AG04449 (cell line): ENCODE measurements at regions not wholly inside any gene's neighbourhood (a gene's known extent, or its start where the extent isn't known, plus 50 kb on each side); places are given as distances from the start of the nearest gene placed in this dataset.
"Not testable (repeated sequence)": the region's sequence is repeated elsewhere in the genome, so short reads cannot be mapped to it uniquely, and the experiment has no call there.

ENCODE experiments used
- CTCF ChIA-PET: fragments of 350-600 bp; formaldehyde crosslinking; extraction: SDS; loops from one replicate; lab custom pipeline; 2021; ENCODE audit warnings: antibody characterized with exemption; lab: Yijun Ruan, JAX
- POLR2A ChIA-PET: fragments of 400-600, 350-600 bp; formaldehyde crosslinking; extraction: SDS; loops from one replicate; lab custom pipeline; 2020; ENCODE audit warnings: antibody characterized with exemption, inconsistent platforms; lab: Yijun Ruan, JAX
- DNase-seq: peaks from one replicate; pipeline ENCODE4 v3.0.0-alpha.2; 2010; ENCODE audit warnings: low read depth, low spot score
- H3K4me3 ChIP-seq: 2 replicates; pipeline ENCODE4 v1.5.1; 2011; ENCODE audit warnings: low read depth, mild to moderate bottlenecking, control low read depth, low read length
- TF ChIP-seq, protein P1 (sequence below): IDR thresholded peaks from one replicate; pipeline ENCODE4 v1.5.1; 2011; ENCODE audit warnings: mild to moderate bottlenecking, moderate library complexity, low read length, control low read depth, inconsistent platforms; ENCODE audit not compliant: insufficient read depth; ENCODE audit errors: missing control alignments

DNA sequence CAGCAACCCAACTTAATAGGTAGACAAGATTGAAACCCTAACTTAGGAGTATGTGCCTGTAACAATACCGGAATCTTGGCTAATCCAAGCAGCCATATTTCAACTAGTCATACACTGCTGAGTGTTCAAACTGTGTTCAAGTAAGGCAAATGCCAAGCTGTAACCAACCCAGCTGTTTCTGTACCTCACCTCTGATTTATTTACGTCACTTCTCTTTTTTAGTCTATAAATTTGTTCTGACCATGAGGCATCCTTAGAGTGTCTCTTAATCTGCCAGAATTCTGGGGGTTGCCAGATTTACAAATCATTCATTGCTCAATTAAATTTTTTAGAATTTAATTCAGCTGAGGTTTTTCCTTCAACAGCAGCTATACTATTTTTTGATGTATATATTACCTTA lies 723.2 kb downstream of the CDH18 start:
- no peak overlapping the region for H3K4me3 ChIP-seq
- CTCF ChIA-PET, result interaction anchor here (0.6 kb wide), 1 partner anchor 273 kb away, joined by 3 read pairs; no protein-coding TSS in a partner anchor
- DNase-seq, result no peak
- POLR2A ChIA-PET, result no interaction called here
- TF ChIP-seq, protein P1, sequence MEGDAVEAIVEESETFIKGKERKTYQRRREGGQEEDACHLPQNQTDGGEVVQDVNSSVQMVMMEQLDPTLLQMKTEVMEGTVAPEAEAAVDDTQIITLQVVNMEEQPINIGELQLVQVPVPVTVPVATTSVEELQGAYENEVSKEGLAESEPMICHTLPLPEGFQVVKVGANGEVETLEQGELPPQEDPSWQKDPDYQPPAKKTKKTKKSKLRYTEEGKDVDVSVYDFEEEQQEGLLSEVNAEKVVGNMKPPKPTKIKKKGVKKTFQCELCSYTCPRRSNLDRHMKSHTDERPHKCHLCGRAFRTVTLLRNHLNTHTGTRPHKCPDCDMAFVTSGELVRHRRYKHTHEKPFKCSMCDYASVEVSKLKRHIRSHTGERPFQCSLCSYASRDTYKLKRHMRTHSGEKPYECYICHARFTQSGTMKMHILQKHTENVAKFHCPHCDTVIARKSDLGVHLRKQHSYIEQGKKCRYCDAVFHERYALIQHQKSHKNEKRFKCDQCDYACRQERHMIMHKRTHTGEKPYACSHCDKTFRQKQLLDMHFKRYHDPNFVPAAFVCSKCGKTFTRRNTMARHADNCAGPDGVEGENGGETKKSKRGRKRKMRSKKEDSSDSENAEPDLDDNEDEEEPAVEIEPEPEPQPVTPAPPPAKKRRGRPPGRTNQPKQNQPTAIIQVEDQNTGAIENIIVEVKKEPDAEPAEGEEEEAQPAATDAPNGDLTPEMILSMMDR, result no peak

DNA sequence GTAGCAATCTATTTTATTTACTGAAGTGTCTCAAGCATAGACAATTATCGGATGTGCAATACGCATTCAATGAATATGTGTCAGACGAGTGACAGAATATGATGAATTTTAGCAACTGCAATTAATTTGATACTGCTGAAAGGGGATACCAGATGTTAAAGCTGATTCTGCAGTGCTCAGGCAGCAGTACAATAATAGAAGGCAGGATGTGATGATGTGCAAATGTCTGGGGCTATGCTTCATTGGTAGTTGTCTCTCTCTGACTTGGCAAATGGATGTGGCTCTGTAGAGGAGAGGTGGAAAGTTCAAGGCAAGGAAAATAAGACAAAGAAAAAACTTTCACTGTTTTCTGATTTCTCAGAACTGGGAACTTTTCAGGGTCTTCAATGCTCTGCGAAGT lies 721.2 kb downstream of the CDH18 start:
- TF ChIP-seq, protein P1, result no peak
- no peak for DNase-seq
- CTCF ChIA-PET, result no interaction called here
- POLR2A ChIA-PET, result no interaction called here
- H3K4me3 ChIP-seq, result no peak overlapping the region

DNA sequence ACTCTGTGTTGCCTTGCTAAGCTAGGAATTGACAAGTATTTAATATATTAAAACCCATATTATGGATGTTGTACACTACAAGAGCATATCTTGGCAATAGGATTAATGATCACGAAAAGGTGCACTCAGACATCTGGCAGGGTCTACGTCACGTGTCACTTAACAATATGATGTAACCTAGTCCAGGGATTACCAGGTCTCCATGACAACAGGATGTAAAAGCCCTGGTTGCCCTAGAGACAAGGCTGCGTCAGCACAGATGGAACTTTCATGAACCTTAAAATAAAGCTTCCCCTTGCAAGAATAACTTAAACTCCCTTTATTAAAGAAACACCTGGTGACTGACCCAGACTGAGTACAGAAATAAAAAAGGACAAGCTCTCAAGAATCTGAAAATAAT lies 717.8 kb downstream of the CDH18 start:
- ChIA-PET POLR2A (no interaction called here), CTCF (no interaction called here)
- no peak for DNase-seq
- TF ChIP-seq, protein P1, result no peak
- no peak overlapping the region for H3K4me3 ChIP-seq

DNA sequence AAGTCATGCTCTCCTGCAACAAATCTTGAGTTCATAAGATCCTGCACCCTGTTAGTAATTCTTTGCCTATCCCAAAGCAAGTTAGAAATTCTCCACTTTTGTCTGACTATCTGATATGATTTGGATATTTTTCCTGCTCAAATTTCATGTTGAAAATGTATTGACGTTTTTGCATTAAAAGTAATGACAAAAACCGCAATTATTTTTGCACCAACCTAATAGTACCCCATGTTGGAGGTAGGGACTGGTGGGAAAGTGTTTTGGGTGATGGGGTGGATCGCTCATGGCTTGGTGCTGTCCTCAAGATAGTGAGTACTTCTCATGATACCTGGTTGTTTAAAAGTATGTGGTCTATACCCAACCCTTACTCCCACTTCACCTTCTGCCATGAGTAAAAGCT lies 713.4 kb downstream of the CDH18 start:
- TF ChIP-seq, protein P1, result no peak
- DNase-seq, result no peak
- H3K4me3 ChIP-seq, result no peak overlapping the region
- ChIA-PET CTCF (no interaction called here), POLR2A (no interaction called here)

DNA sequence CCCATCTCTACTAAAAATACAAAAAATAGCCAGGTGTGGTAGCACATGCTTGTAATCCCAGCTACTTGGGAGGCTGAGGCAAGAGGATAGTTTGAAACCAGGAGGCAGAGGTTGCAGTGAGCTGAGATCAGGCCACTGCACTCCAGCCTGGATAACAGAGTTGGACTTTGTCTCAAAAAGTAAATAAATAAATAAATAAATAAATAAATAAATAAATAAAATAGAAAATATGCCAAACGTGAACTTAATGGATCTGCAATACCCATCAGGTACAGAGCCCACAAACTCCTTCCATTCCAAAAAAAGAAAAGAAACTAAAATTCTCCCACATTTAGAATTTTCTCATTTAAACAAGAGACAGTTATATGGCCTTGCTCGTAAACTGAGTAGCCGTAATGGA lies 702.7 kb downstream of the CDH18 start:
- H3K4me3 ChIP-seq, result no peak overlapping the region
- ChIA-PET CTCF (no interaction called here), POLR2A (no interaction called here)
- TF ChIP-seq, protein P1, result no peak
- DNase-seq, result no peak

DNA sequence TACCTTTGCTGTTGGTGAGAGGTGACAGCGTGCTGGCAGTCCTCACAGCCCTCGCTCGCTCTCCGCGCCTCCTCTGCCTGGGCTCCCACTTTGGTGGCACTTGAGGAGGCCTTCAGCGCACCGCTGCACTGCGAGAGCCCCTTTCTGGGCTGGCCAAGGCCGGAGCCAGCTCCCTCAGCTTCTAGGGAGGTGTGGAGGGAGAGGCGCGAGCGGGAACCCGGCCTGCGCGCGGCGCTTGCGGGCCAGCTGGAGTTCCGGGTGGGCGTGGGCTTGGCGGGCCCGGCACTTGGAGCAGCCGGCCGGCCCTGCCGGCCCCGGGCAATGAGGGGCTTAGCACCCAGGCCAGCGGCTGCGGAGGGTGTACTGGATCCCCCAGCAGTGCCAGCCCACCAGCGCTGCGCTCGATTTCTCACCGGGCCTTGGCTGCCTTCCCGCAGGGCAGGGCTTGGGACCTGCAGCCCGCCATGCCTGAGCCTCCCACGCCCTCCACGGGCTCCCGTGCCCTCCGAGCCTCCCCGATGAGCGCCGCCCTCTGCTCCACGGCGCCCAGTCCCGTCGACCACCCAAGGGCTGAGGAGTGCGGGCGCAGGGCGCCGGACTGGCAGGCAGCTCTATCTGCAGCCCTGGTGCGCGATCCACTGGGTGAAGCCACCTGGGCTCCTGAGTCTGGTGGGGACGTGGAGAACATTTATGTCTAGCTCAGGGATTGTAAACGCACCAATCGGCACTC lies 700.3 kb downstream of the CDH18 start:
- DNase-seq, CTCF ChIA-PET, POLR2A ChIA-PET, H3K4me3 ChIP-seq: not testable (repeated sequence)

DNA sequence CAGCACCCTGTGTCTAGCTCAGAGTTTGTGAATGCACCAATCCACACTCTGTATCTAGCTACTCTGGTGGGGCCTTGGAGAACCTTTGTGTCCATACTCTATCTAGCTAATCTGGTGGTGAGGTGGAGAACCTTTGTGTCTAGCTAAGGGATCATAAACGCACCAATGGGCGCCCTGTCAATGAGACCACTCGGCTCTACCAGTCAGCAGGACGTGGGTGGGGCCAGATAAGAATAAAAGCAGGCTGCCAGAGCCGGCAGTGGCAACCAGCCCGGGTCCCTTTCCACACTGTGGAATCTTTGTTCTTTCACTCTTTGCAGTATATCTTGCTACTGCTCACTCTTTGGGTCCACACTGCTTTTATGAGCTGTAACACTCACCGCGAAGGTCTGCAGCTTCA lies 699.7 kb downstream of the CDH18 start:
- H3K4me3 ChIP-seq, POLR2A ChIA-PET, CTCF ChIA-PET, DNase-seq: not testable (repeated sequence)
